ENCODE measurements at regions not wholly inside any gene's neighbourhood (a gene's known extent, or its start where the extent isn't known, plus 50 kb on each side); places are given as distances from the start of the nearest gene placed in this dataset.

DNA sequence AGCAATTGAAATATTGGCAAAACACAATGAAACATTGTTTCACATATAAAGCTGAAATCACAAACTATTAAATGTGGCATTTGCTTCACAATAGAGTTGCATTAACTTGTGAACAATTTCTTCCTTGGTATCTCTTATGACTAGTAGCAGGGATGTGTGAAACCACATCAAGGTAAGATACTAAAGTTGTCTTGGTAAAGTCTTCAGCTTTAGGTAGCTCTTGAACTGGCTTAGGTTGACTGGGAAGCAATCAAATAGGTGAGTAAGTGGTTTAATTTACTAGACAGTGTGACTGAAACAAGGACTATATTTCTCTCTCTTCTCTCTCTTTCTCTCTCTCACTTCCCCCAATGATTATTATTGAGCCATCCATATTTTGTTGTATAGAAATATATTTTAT is 141.5 kb upstream of the KCNK2 start:
- TF ChIP-seq, protein P1, sequence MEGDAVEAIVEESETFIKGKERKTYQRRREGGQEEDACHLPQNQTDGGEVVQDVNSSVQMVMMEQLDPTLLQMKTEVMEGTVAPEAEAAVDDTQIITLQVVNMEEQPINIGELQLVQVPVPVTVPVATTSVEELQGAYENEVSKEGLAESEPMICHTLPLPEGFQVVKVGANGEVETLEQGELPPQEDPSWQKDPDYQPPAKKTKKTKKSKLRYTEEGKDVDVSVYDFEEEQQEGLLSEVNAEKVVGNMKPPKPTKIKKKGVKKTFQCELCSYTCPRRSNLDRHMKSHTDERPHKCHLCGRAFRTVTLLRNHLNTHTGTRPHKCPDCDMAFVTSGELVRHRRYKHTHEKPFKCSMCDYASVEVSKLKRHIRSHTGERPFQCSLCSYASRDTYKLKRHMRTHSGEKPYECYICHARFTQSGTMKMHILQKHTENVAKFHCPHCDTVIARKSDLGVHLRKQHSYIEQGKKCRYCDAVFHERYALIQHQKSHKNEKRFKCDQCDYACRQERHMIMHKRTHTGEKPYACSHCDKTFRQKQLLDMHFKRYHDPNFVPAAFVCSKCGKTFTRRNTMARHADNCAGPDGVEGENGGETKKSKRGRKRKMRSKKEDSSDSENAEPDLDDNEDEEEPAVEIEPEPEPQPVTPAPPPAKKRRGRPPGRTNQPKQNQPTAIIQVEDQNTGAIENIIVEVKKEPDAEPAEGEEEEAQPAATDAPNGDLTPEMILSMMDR (IDR thresholded peaks at IDR 0.05; ENCODE audit: low read depth, low read length), result no peak
- TF ChIP-seq, protein P2, sequence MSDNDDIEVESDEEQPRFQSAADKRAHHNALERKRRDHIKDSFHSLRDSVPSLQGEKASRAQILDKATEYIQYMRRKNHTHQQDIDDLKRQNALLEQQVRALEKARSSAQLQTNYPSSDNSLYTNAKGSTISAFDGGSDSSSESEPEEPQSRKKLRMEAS (IDR thresholded peaks at IDR 0.05; ENCODE audit: low read depth, low read length), result no peak
- TF ChIP-seq MYC (IDR thresholded peaks at IDR 0.05; ENCODE audit: low read depth, low read length) (no peak), POLR2A (IDR thresholded peaks at IDR 0.05; ENCODE audit: extremely low read depth, insufficient read length) (no peak)
